K562 (cell line): ENCODE measurements at regions not wholly inside any gene's neighbourhood (a gene's known extent, or its start where the extent isn't known, plus 50 kb on each side); places are given as distances from the start of the nearest gene placed in this dataset.

Experiments
- BHLHE40 ChIP-seq: IDR thresholded peaks from 2 replicates; pipeline ENCODE4 v1.6.1; 2011; ENCODE audit warnings: low read length, improper control_type of control experiment
- CLOCK ChIP-seq: fragments of 250-450 bp; sonication (Bioruptor Pico); IDR thresholded peaks from 2 replicates; pipeline ENCODE4 v1.4.0; 2020; ENCODE audit warnings: mild to moderate bottlenecking, moderate library complexity, borderline replicate concordance
- IFI16 ChIP-seq: fragments of 250-450 bp; sonication (Bioruptor Pico); IDR thresholded peaks from 2 replicates; pipeline ENCODE4 v2.1.2; 2022; ENCODE audit warnings: mild to moderate bottlenecking, inconsistent platforms
- KAT7 ChIP-seq: sonication (generic); formaldehyde crosslinking; IDR thresholded peaks from 2 replicates; pipeline ENCODE4 v1.8.0; 2022; ENCODE audit warnings: missing genetic modification reagents, mild to moderate bottlenecking, borderline replicate concordance
- POLR2AphosphoS5 ChIP-seq: IDR thresholded peaks from 2 replicates; pipeline ENCODE4 v1.6.1; 2011; ENCODE audit warnings: mild to moderate bottlenecking, low read depth, low read length, moderate library complexity; ENCODE audit not compliant: control insufficient read depth, insufficient read depth
- RFX5 ChIP-seq: IDR thresholded peaks from 2 replicates; pipeline ENCODE4 v1.6.1; 2011; ENCODE audit warnings: low read depth, mild to moderate bottlenecking, improper control_type of control experiment, low read length
- ZNF175 ChIP-seq: fragments of 200-800 bp; sonication (Bioruptor generic); IDR thresholded peaks from 2 replicates; pipeline ENCODE4 v1.6.1; 2016; ENCODE audit warnings: low read depth, mild to moderate bottlenecking, missing genetic modification characterization, missing compliant biosample characterization
- ZNF507 ChIP-seq: conservative IDR thresholded peaks from 2 replicates; pipeline ENCODE4 v1.6.1; 2017; ENCODE audit warnings: missing genetic modification characterization, missing compliant biosample characterization
- TF ChIP-seq, protein P1 (sequence below), 3 experiments: IDR thresholded peaks in 2 of 3; conservative IDR thresholded peaks in 1 of 3; 2 replicates each; pipeline ENCODE4 v1.5.1; 2011 to 2012; ENCODE audit warnings: low read length in 3 of 3, mild to moderate bottlenecking in 3 of 3, control low read depth in 2 of 3, improper control_type of control experiment in 1 of 3, inconsistent platforms in 1 of 3, low read depth in 1 of 3, mixed read lengths in 1 of 3, moderate library complexity in 1 of 3; ENCODE audit not compliant: insufficient read depth in 2 of 3

DNA sequence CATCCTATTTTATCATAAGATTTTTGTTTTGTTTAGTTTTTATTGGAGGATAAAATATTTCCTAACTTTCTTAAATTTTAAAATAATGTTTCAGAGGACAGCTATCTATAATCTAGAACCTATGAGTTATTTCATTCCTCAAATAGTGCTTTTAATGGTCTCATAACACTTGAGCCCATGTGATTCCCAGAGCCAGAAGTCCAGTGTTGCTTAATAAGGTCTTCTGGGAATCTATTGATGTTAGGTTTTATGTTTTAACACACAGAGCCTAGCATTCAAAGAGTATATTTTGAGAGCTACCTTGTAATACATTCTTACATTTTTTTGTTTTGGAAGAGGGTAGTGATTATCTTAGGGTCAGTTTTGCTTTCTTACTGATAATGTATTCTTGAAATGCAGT lies 200.2 kb downstream of the CENPW start:
- TF ChIP-seq KAT7 (CRISPR knock-in tag) (no peak), IFI16 (CRISPR knock-in tag) (no peak), ZNF175 (CRISPR knock-in tag) (no peak), RFX5 (no peak), BHLHE40 (no peak), CLOCK (CRISPR knock-in tag) (no peak), POLR2AphosphoS5 (no peak), ZNF507 (tag) (no peak)
- TF ChIP-seq, protein P1, sequence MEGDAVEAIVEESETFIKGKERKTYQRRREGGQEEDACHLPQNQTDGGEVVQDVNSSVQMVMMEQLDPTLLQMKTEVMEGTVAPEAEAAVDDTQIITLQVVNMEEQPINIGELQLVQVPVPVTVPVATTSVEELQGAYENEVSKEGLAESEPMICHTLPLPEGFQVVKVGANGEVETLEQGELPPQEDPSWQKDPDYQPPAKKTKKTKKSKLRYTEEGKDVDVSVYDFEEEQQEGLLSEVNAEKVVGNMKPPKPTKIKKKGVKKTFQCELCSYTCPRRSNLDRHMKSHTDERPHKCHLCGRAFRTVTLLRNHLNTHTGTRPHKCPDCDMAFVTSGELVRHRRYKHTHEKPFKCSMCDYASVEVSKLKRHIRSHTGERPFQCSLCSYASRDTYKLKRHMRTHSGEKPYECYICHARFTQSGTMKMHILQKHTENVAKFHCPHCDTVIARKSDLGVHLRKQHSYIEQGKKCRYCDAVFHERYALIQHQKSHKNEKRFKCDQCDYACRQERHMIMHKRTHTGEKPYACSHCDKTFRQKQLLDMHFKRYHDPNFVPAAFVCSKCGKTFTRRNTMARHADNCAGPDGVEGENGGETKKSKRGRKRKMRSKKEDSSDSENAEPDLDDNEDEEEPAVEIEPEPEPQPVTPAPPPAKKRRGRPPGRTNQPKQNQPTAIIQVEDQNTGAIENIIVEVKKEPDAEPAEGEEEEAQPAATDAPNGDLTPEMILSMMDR (IDR thresholded peaks at IDR 0.05 in 2 of 3, conservative IDR thresholded peaks at IDR 0.05 in 1 of 3; ENCODE audit: insufficient read depth in 2 of 3, low read depth in 1 of 3, low read length in 3 of 3) = no peak
